Neural cell (in vitro differentiated cells): ENCODE measurements at regions not wholly inside any gene's neighbourhood (a gene's known extent, or its start where the extent isn't known, plus 50 kb on each side); places are given as distances from the start of the nearest gene placed in this dataset.

Source experiments
- H2AFZ ChIP-seq: fragments of 200-600, 300-800 bp; sonication (generic), shearing (Covaris generic); 2 replicates; pipeline ENCODE4 v1.6.0; 2014; ENCODE audit warnings: low read depth, mild to moderate bottlenecking, antibody characterized with exemption, low read length, moderate library complexity
- H3F3A ChIP-seq: fragments of 200-600 bp; shearing (Covaris generic); 2 replicates; pipeline ENCODE4 v1.6.1; 2016; ENCODE audit warnings: mild to moderate bottlenecking, moderate library complexity, mixed read lengths, antibody characterized with exemption, low read length; ENCODE audit not compliant: insufficient read depth, poor library complexity, severe bottlenecking
- H3K27ac ChIP-seq: fragments of 200-600, 300-800 bp; sonication (generic), shearing (Covaris generic); 2 replicates; pipeline ENCODE4 v1.5.1; 2014; ENCODE audit warnings: mild to moderate bottlenecking, low read length, moderate library complexity
- H3K27me3 ChIP-seq: fragments of 300-800, 200-600 bp; sonication (generic), shearing (Covaris generic); 2 replicates; pipeline ENCODE4 v1.6.0; 2014; ENCODE audit warnings: mild to moderate bottlenecking, low read depth, low read length, moderate library complexity; ENCODE audit not compliant: insufficient read depth
- H3K36me3 ChIP-seq: fragments of 300-800, 200-600 bp; sonication (generic), shearing (Covaris generic); 2 replicates; pipeline ENCODE4 v1.5.1; 2014; ENCODE audit warnings: mild to moderate bottlenecking, antibody characterized with exemption, low read length, moderate library complexity; ENCODE audit not compliant: insufficient read depth
- H3K4me2 ChIP-seq: fragments of 300-800, 200-600 bp; sonication (generic), shearing (Covaris generic); 2 replicates; pipeline ENCODE4 v1.6.0; 2014; ENCODE audit warnings: mild to moderate bottlenecking, low read length
- H3K4me3 ChIP-seq: fragments of 300-800, 200-600 bp; sonication (generic), shearing (Covaris generic); 2 replicates; pipeline ENCODE4 v1.5.1; 2014; ENCODE audit warnings: mild to moderate bottlenecking, low read length, moderate library complexity
- H3K79me2 ChIP-seq: fragments of 200-600 bp; shearing (Covaris generic); replicated peaks from 2 replicates; pipeline ENCODE4 v1.6.0; 2014; ENCODE audit warnings: mild to moderate bottlenecking, low read length, moderate library complexity; ENCODE audit not compliant: insufficient read depth
- H3K9ac ChIP-seq: fragments of 300-800, 200-600 bp; sonication (generic), shearing (Covaris generic); 2 replicates; pipeline ENCODE4 v1.6.1; 2016; ENCODE audit warnings: mild to moderate bottlenecking, low read length, mixed read lengths
- H3K9me2 ChIP-seq: fragments of 200-600 bp; shearing (Covaris generic); 2 replicates; pipeline ENCODE4 v1.6.1; 2016; ENCODE audit warnings: mild to moderate bottlenecking, low read length, mixed read lengths; ENCODE audit not compliant: insufficient read depth
- H3K9me3 ChIP-seq: fragments of 200-600, 300-800 bp; sonication (generic), shearing (Covaris generic); 2 replicates; pipeline ENCODE4 v1.6.1; 2016; ENCODE audit warnings: mild to moderate bottlenecking, mixed run types, low read length, moderate library complexity, mixed read lengths
- H4K20me1 ChIP-seq: fragments of 200-600 bp; shearing (Covaris generic); 2 replicates; pipeline ENCODE4 v1.6.1; 2016; ENCODE audit warnings: mild to moderate bottlenecking, mixed run types; ENCODE audit not compliant: insufficient read depth
- CTCF ChIP-seq: fragments of 450-650 bp; IDR thresholded peaks from 2 replicates; pipeline ENCODE4 v1.5.1; 2014; ENCODE audit warnings: antibody characterized with exemption, mild to moderate bottlenecking, moderate library complexity; ENCODE audit not compliant: poor library complexity, severe bottlenecking
- EP300 ChIP-seq: fragments of 450-650 bp; conservative IDR thresholded peaks from 2 replicates; pipeline ENCODE4 v1.6.1; 2014; ENCODE audit warnings: antibody characterized with exemption, mild to moderate bottlenecking, moderate library complexity; ENCODE audit not compliant: poor library complexity, severe bottlenecking
- EZH2 ChIP-seq: fragments of 200-600, 300-800 bp; shearing (Covaris generic), sonication (generic); IDR thresholded peaks from 2 replicates; pipeline ENCODE4 v1.6.1; 2014; ENCODE audit warnings: antibody characterized with exemption, low read length, borderline replicate concordance, mild to moderate bottlenecking; ENCODE audit not compliant: insufficient read depth, poor library complexity, severe bottlenecking
- MXI1 ChIP-seq: fragments of 450-650 bp; conservative IDR thresholded peaks from 2 replicates; pipeline ENCODE4 v1.6.1; 2014; ENCODE audit warnings: antibody characterized with exemption, mild to moderate bottlenecking; ENCODE audit not compliant: poor library complexity, severe bottlenecking
- POLR2AphosphoS5 ChIP-seq: IDR thresholded peaks from 2 replicates; pipeline ENCODE4 v1.6.1; 2012
- RAD21 ChIP-seq: fragments of 450-650 bp; conservative IDR thresholded peaks from 2 replicates; pipeline ENCODE4 v1.6.1; 2014; ENCODE audit warnings: antibody characterized with exemption, mild to moderate bottlenecking, moderate library complexity
- REST ChIP-seq: IDR thresholded peaks from 2 replicates; pipeline ENCODE4 v1.6.1; 2012; ENCODE audit warnings: borderline replicate concordance
- SMC3 ChIP-seq: fragments of 450-650 bp; conservative IDR thresholded peaks from 2 replicates; pipeline ENCODE4 v1.6.1; 2014; ENCODE audit warnings: antibody characterized with exemption, mild to moderate bottlenecking, moderate library complexity; ENCODE audit not compliant: poor library complexity
- TAF1 ChIP-seq: IDR thresholded peaks from 2 replicates; pipeline ENCODE4 v1.6.1; 2012; ENCODE audit warnings: low read depth

GRCh38 chr5:1729641-1730486, 69.8 kb downstream of the MRPL36 start:
- Histone ChIP-seq H3K79me2 (no peaks in the 10 kb centered on the region), H3K27me3 (no peaks in the 10 kb centered on the region), H3K9me2 (no peaks in the 10 kb centered on the region), H3K4me3 (no peak overlapping the region), H3K36me3 (no peaks in the 10 kb centered on the region), H4K20me1 (no peaks in the 10 kb centered on the region), H3K4me2 (no peak overlapping the region), H3K9ac (no peak overlapping the region), H2AFZ (no peak overlapping the region), H3F3A (no peaks in the 10 kb centered on the region), H3K27ac (no peak overlapping the region), H3K9me3 (no peaks in the 10 kb centered on the region)
- TF ChIP-seq EP300 (no peak), EZH2 (no peak), REST (no peak), RAD21 (no peak), POLR2AphosphoS5 (no peak), SMC3 (no peak), TAF1 (no peak), MXI1 (no peak), CTCF (no peak)

- H2AFZ ChIP-seq: no peak overlapping the region
- no peak overlapping the region for H3K9ac ChIP-seq
- H3F3A ChIP-seq: no peaks in the 10 kb centered on the region
- H3K9me2 ChIP-seq: no peaks in the 10 kb centered on the region
- no peak overlapping the region for H3K4me3 ChIP-seq
- H4K20me1 ChIP-seq: no peaks in the 10 kb centered on the region
- no peaks in the 10 kb centered on the region for H3K79me2 ChIP-seq
- no peaks in the 10 kb centered on the region for H3K9me3 ChIP-seq
- H3K27ac ChIP-seq: no peak overlapping the region
- no peaks in the 10 kb centered on the region for H3K27me3 ChIP-seq
- no peak overlapping the region for H3K4me2 ChIP-seq
- H3K36me3 ChIP-seq: no peaks in the 10 kb centered on the region
- TF ChIP-seq TAF1 (no peak), CTCF (no peak), EP300 (no peak), POLR2AphosphoS5 (no peak), SMC3 (no peak), EZH2 (no peak), REST (no peak), RAD21 (no peak), MXI1 (no peak)
These were observed 70.8 kb downstream of the MRPL36 start for GRCh38 chr5:1728846-1729245.
